ENCODE measurements at regions not wholly inside any gene's neighbourhood (a gene's known extent, or its start where the extent isn't known, plus 50 kb on each side); places are given as distances from the start of the nearest gene placed in this dataset.

GRCh38 chr3:101049532-101049931, 56.3 kb upstream of the ABI3BP start:
- DNase-seq: no peak
- Histone ChIP-seq H3K4me3 (ENCODE audit: insufficient read depth, low read depth, low read length, poor library complexity, severe bottlenecking) (no peak overlapping the region), H3K4me1 (ENCODE audit: control insufficient read depth, insufficient read depth, low read length, poor library complexity, severe bottlenecking) (no peaks in the 10 kb centered on the region), H3K27me3 (replicated peaks; ENCODE audit: control insufficient read depth, insufficient read depth, low read length, poor library complexity, severe bottlenecking) (no peaks in the 10 kb centered on the region), H3K9me3 (ENCODE audit: control insufficient read depth, low read length) (no peaks in the 10 kb centered on the region), H3K27ac (ENCODE audit: insufficient read depth, low read length, poor library complexity, severe bottlenecking) (no peak overlapping the region), H3K36me3 (ENCODE audit: control insufficient read depth, insufficient read depth, low read length) (no peaks in the 10 kb centered on the region)

- Histone ChIP-seq H3K9me3 (ENCODE audit: control insufficient read depth, low read length) (no peaks in the 10 kb centered on the region), H3K36me3 (ENCODE audit: control insufficient read depth, insufficient read depth, low read length) (no peaks in the 10 kb centered on the region), H3K4me3 (ENCODE audit: insufficient read depth, low read depth, low read length, poor library complexity, severe bottlenecking) (no peak overlapping the region), H3K27ac (ENCODE audit: insufficient read depth, low read length, poor library complexity, severe bottlenecking) (no peak overlapping the region), H3K27me3 (replicated peaks; ENCODE audit: control insufficient read depth, insufficient read depth, low read length, poor library complexity, severe bottlenecking) (no peaks in the 10 kb centered on the region), H3K4me1 (ENCODE audit: control insufficient read depth, insufficient read depth, low read length, poor library complexity, severe bottlenecking) (no peaks in the 10 kb centered on the region)
- DNase-seq: no peak
These were observed 50.5 kb upstream of the ABI3BP start for GRCh38 chr3:101043687-101044078.

- Histone ChIP-seq H3K27me3 (replicated peaks; ENCODE audit: control insufficient read depth, insufficient read depth, low read length, poor library complexity, severe bottlenecking) (no peaks in the 10 kb centered on the region), H3K27ac (ENCODE audit: insufficient read depth, low read length, poor library complexity, severe bottlenecking) (no peak overlapping the region), H3K36me3 (ENCODE audit: control insufficient read depth, insufficient read depth, low read length) (no peaks in the 10 kb centered on the region), H3K4me1 (ENCODE audit: control insufficient read depth, insufficient read depth, low read length, poor library complexity, severe bottlenecking) (no peaks in the 10 kb centered on the region), H3K4me3 (ENCODE audit: insufficient read depth, low read depth, low read length, poor library complexity, severe bottlenecking) (no peak overlapping the region), H3K9me3 (ENCODE audit: control insufficient read depth, low read length) (no peaks in the 10 kb centered on the region)
- no peak for DNase-seq
These were observed 49.9 kb upstream of the ABI3BP start for GRCh38 chr3:101042996-101043686.
